GM19023 (cell line): ENCODE measurements at regions not wholly inside any gene's neighbourhood (a gene's known extent, or its start where the extent isn't known, plus 50 kb on each side); places are given as distances from the start of the nearest gene placed in this dataset.
"Not testable (repeated sequence)": the region's sequence is repeated elsewhere in the genome, so short reads cannot be mapped to it uniquely, and the experiment has no call there.

Experiments used
- ATAC-seq: cut with Tn5 transposase; IDR thresholded peaks from one replicate; pipeline ENCODE4 v1.9.1; 2021; ENCODE audit warnings: mild to moderate bottlenecking, moderate library complexity; ENCODE audit not compliant: unreplicated experiment

DNA sequence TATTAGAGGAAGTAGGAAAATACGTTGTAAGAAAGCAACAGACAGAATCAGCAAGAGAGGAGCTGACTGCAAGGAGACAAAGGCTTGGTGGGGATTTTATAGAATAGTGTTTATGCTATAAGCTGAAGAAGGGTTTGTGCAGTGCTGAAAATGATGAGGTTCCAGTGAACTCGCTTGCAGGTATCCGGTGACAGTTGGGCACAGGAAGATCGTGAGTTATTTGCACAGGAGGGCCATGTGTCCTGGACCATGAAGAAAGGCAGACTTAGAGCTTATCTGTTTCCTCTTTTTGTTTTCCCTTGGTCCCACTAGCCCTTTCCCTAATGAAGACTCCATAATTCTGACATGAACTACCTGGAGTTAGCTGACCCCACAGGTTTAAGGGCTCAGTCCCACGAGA, 61.4 kb downstream of the NXNL2 start:
- ATAC-seq: no peak

DNA sequence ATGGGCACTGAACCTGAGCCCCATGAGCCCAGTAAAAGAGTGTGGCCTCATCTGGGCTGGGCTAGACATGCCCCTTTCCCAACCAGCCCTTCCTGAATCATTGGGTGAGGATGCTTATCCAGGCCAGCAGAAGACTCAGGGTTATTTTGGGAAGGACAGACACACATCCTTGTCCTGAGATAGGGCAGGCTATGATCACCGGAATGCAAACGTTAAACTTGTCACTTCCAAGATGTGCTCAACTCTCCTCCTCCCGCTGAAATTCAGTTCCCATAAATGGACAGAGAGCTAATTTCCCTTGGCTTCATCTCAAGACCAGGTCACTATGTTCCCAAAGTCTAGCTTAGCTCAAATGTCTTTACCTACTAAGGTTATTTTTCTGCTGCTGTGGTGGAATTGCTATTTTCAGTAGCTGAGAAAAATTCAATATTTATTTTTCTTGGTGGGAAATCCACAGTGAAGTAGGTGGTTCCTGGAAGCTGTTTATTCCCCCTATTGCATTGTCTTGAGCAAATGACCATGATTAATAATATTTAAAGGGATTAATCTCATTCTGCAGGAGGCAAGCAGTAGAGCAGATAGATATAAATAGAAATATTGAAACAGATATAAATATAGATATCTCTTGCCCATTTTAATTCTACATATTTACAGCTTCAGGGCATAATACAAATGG, 70.0 kb downstream of the NXNL2 start:
- no peak for ATAC-seq

DNA sequence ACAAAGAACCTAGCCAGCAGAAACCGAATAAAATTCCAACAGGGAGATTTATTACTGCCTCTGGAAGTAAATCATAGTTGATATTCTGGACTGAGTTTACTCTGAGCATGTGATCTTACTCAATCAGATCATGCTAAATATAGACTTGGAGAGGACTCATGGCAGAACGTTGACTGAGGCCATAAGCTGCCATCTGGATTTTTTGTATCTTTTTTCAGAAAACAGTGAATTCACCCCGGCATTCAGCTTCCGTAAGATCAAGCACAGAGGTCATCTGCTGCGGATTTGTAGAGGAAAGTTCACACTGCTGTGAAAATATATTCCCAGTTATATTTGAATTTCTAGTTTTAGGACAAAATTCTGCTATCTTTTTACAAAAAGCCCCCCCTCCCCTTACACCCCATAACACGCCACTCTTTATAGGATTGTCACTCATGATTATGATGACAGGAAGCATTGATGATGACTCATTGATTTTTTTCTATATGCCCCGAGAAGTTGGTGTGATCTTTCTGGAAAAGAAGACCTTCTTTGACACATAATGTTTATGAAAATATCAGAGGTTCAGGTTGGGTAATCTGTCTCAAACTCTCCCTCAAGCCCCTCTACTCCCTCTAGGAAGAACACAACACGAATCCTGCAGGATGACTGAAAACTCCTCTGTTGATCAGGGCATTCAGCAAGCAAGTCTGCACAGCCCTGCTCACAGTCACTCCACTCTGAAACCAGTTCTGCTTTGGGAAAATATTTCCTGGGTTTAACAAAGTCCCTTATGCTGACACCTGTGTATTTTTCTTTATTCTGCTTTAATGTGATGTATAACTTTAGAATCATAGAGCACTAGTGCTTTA, 70.8 kb downstream of the NXNL2 start:
- no peak for ATAC-seq

DNA sequence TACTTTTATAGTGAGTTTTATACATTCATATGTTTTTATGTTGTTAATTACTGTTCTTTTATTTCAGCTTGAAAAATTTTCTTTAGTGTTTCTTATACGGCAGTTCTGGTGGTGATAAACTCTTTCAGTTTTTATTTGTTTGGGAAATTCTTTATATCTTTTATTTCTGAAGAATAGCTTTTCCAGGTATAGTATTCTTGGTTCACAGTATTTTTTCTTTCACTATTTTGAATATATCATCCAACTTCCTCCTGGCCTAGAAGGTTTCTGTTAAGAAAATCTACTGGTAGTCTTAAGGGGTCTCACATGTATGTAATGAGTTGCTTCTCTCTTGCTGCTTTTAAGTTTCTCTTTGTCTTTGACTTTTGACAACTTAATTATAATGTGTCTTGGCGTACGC, 79.4 kb downstream of the NXNL2 start:
- no peak for ATAC-seq

DNA sequence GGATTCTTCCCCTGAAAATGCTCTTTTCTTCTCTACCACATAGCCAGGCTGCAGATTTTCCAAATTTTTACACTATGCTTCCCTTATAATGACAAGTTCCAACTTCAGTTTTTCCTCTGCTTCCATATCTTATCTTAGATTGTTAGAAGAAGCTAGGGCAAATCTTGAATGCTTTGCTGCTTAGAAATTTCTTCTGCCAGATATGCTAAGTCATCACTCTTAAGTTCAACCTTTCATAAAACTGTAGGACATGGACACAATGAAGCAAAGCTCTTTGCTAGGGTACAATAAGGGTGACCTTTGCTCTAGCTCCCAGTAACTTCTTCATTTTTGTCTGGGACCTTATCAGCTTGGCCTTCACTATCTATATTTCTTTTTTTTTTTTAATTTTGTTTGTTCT, 88.7 kb downstream of the NXNL2 start:
- ATAC-seq: no peak

DNA sequence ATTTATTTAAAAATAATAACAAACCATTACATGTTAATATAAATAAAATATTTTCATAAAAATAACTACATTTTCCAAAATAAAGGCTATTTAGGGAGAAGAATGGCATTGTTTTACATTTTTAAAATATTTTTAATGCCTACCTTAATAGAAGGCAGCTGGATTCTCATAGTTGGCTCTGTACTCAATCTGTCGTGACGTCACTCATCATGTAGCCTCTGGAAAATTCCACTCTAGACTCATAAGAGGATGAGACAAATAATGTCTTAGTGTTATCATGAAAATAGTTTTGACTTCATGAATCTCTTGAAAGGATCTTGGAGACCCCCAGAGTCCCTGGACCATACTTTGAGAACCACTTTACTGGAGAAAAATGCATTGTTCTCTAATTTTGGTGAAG, 93.1 kb downstream of the NXNL2 start:
- no peak for ATAC-seq

DNA sequence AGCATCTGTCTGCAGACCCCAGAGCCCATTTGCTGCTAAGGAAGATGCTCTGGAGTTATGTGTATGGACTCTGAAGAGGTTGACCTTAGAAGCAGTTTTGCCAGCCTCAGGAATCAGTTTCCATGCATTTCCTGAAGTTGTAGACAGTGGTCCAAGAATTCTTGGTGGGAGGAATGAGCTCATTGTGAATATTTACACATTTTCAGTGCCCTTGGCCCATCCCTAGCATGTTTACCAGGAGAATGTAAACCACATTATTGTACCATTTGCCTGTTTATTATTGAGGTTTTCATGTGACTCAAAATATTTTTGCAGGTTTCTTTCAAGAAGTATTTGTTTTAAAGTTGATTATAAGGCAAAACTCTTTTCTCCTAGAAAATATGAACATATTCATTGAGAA, 93.8 kb downstream of the NXNL2 start:
- no peak for ATAC-seq

DNA sequence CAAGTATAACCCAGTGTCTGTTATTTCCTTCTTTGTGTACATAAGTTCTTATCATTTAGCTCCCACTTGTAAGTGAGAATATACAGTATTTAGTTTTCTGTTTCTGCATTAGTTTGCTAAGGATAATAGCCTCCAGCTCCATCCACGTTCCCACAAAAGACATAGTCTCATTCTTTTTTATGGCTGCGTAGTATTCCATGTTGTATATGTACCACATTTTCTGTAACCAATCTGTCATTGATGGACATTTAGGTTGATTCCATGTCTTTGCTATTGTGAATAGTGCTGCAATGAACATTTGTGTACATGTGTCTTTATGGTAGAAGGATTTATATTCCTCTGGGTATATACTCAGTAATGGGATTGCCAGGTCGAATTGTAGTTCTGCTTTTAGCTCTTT, 95.6 kb downstream of the NXNL2 start:
- ATAC-seq: not testable (repeated sequence)

DNA sequence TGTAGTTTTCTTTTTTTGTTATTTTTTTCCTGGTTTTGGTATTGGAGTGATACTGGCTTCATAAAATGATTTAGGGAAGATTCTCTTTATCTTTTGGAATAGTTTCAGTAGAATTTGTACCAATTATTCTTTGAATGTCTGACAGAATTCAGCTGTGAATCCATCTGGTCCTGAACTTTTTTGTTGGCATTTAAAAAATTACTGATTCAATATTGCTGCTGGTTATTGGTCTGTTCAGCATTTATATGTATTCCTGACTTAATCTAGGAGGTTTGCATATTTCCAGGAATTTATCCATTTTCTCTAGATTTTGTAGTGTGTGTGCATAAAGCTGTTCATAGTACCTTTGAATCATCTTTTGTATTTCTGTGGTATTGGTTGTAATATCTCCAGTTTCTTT, 100.2 kb downstream of the NXNL2 start:
- no peak for ATAC-seq

DNA sequence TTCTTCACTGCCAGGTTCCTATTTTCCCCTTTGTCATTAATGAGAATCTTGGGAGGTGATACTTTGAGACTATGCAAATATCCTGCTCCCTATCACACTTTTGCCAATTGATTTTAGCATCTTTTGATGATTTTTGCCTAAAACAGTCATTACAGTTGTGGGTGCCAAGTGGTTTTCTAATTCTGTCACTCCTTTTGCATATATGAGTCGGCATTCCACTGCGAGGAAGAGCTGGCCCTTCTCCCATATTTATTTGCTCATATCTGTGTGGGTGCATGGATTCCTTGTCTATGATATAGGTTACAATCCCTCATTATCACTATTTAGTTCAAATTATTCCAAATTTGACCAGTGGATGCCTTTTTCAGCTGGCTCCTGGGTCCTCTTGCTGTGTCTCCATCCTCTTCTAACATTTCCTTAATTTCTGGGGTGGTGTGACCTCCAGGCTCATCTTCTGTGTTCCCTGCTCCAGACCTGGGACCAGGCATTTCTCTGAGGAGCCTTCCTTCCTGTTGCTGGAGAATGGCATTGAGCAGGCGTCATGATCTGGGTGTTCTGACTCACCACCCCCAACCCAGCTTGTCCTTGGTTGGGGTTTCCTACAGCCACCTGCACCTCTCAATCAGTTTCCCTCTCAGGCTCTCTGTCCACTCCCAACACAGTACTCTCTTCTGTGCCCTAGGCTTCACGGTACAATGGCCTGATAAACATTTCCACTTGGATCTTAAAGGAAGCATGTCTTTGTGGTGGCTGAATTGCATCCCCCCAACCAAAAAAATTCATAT, 106.7 kb downstream of the NXNL2 start:
- no peak for ATAC-seq

DNA sequence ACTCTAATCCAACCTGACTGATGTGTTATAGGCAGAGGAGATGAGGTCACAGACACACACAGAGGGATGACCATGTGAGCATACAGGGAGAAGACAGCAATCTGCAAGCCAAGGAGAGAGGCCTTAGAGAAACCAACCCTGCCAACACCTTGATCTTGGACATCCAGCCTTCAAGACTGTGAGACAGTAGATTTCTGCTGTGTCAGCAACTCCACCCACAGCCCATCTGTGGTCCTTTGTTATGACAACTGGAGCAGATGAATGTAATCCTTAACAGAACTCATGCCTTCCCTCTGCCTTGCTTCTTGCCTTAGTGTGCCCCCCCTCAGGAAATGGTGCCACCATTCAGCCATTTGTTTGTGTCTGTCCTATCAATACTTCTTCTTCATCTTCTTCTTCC, 107.4 kb downstream of the NXNL2 start:
- no peak for ATAC-seq

DNA sequence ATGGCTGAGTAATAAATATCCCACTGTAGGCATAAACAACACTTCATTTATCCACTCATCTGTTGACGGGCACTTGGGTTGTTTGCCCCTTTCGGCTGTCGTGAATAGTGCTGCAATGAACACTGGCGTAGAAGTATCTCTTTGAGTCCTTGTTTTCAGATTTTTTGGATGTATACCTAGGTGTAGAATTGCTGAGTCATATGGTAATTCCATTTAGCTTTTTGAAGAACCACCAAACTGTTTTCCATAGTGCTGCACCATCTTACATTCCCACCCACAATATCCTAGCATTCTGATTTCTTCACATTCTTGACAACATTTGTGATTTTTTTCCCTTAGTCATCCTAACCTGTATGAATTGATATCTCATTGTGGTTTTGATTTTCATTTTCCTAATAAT, 109.0 kb downstream of the NXNL2 start:
- no peak for ATAC-seq

DNA sequence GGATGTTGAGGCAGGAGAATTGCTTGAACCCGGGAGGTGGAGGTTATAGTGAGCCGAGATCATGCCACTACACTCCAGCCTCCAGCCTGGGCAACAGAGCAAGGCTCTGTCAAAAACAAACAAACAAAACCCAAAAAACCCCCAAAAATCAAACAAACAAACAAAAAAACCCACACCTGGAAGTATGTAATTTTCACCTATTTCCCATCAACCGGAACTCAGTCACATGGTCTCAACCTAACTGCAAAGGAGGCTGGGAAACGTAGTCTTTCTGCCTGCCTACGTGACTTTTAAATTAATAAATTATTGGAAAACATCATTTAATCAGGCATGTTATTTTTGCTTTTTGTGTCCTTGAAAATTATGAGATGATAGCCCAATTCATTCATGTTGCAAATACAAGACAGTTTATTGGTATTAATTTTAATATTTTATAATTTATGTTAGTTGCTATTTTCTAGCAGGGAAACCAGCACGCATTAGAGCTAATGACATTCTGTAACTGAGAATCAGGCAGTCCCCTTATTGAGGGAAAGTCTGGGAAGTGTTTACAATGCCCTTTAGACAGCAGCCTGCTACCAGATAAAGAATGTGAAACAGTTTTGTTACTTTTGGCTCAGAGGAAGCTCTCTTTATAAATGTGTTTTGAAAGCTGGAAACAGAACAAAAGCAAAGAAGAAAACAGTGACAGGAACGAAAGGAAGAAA, 110.3 kb downstream of the NXNL2 start:
- no peak for ATAC-seq

DNA sequence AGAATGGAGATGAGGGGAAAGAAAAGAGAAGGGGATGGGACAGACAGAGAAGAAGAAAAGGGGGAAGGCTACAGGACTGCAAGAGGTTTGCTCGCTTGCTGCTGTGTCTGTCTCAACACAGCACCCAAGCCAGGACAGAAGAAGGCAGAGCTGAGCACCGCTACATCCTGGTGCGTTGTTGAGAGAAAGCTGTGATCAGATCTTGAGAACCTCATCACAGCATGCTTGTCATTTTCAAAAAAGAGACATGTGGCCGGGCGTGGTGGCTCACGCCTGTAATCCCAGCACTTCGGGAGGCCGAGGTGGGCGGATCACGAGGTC, 110.9 kb downstream of the NXNL2 start:
- ATAC-seq: no peak

DNA sequence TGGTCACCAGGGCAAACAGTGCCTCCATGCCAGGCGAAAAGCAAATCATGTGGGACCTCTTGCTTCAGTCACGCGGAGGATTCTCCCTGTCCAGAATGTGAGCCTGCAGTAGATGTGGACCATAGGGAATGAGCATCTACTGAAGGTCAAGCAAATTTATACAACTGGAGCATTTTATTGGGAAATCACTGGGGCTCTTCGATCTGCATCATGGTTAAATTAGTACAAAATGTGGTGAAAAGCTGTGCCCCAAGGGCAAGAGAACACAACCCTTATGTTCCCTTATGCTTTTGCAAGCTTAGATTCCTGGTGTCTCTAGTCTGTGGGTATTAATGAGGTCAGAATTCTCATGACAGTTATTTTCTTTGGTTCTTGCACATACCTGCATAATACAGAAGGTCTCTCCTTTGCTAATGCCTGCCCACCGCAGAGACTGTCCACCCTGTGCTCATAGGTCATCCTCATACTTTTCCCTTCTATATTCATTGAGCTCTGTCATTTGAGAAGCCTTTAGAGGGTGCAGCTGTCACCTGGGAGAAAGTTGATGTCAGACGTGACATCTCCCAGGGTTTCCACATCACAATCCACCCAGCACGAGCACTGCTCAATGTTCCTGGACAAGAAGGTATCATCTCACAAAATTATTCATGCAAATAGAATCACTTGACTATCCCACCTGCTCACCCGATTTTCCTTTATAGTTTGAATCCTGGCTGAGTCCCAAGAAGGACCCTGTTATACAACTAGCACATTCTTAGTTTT, 111.7 kb downstream of the NXNL2 start:
- ATAC-seq: no peak

DNA sequence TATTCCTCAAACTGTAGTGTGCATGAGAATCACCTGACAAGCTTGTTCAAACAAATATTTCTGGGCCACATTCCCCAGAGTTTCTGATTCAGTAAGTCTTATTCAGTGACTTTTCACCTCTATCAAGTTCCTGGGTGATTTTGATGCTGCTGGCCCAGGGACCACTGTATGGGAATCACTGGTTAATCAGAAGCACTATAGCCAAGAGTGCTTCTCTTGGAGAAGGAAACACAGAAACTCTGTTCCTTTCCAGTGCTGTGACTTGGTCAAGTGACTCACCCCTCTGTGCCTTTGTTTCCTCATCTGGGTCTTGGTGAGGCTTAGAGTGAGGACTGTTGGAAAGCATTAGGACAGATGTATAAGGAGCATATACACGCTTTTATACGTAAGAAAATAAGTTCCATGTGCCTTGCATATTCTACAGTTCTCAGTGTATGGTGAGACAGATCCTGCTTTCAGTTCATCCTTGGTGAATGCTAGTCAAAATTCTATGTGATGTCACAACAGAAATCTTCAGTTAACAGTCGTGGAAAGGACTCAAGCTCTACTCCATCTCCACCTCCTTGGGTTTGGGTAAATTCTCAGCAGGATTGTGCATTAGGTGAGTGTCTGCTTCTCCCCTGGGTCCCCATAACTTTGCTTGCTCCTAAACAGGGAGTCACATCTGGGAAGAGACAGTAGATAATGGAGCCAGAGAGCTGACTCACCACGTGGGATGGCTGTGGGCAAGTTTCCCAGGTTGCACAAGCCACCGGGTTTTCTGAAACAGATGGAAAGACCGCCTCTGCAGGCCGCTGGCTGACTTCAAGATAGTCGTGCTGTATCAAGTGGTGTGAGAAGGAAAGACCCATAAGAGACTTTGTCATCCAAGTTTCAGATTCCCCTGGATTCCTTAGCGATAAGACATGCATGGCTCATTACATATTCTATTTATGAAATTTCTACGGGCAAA, 117.0 kb downstream of the NXNL2 start:
- no peak for ATAC-seq

DNA sequence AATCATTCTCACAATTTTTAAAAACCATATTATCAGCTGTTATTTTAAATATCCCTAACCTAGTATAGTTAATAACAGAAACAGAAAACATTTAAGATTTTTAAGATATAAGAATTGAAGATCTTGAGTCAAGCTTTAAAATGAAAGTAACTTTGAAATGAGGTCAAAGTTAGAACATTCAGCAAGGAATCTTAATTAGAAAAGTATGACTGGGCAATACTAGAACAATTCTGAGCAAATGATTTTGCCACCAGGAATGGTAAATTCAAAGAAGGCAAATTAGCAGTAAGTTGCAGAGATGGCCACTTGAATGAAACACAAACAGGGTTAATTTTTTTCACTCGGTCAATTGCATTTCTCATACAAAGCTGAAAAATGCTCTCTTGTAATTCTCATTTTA, 117.9 kb downstream of the NXNL2 start:
- ATAC-seq: no peak

DNA sequence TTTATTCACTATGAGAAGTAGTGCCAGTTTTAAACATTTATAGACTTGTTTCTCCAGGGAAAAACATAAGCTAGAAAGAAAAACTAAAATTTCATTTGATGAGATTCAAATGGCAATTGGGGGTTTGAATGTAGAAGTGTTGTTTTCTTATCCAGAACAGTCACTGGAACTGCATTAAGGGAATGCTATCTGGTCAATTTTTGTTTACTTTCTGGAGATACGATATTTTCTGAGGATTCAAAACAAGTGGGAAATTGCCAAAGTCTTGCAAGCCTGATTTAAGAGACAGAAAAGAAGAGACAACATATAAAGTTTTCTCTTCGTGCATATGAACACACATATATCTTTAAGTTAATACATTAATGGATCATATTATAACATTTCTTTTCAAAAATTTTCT, 118.4 kb downstream of the NXNL2 start:
- no peak for ATAC-seq

DNA sequence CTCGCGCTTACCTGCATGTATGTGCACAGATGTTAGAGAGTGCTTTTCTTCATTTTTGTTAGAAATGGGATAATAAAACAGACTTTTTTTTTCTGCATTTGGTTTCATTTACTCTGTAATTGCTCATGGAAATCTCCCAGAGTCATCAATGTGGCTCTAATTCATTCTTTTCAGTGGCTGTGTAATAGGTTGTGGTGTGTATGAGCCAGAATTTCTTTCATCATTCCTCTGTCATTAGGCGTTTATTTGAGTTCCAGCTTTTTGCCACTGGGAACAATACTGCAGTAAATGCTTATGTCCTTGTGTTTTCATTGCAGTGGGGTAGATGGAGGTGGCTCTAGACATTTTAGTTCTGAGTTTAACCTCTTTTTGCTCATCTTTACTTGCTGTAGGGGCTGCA, 118.9 kb downstream of the NXNL2 start:
- ATAC-seq: no peak

DNA sequence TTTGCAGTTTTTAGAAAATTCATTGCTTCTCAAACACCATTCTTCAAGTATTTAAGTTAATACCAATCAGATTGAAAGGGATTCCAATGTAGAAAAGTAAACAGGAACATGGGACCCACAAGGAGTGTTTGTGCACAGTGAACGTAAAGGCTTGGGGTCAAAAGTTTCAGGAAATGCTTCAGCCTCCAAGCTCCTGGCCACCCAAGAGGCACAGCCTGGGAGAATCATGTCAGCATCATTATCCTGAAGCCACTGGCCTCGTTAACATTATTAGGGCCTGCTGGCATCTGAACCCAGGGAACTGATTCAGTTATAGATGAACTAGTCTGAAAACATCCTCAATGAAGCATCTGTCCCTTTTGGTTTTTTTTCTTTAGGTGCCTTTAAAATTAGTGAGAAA, 122.9 kb downstream of the NXNL2 start:
- ATAC-seq: no peak
